ENCODE measurements at regions not wholly inside any gene's neighbourhood (a gene's known extent, or its start where the extent isn't known, plus 50 kb on each side); places are given as distances from the start of the nearest gene placed in this dataset.

GRCh38 chr18:75683426-75683825 lies 255.9 kb upstream of the SMIM21 start:
- DNase-seq (ENCODE audit: low read depth): no peak
- no peak for TF ChIP-seq CTCF (conservative IDR thresholded peaks at IDR 0.05; ENCODE audit: low read depth, low read length)
- H3K4me3 ChIP-seq (ENCODE audit: low read length): no peak overlapping the region

- no peak for DNase-seq (ENCODE audit: low read depth)
- H3K4me3 ChIP-seq (ENCODE audit: low read length): no peak overlapping the region
- no peak for TF ChIP-seq CTCF (conservative IDR thresholded peaks at IDR 0.05; ENCODE audit: low read depth, low read length)
Observed at GRCh38 chr18:75681538-75682115, 254.1 kb upstream of the SMIM21 start.

GRCh38 chr18:75679331-75679730 lies 251.8 kb upstream of the SMIM21 start:
- no peak overlapping the region for H3K4me3 ChIP-seq (ENCODE audit: low read length)
- no peak for DNase-seq (ENCODE audit: low read depth)
- no peak for TF ChIP-seq CTCF (conservative IDR thresholded peaks at IDR 0.05; ENCODE audit: low read depth, low read length)

- TF ChIP-seq CTCF (conservative IDR thresholded peaks at IDR 0.05; ENCODE audit: low read depth, low read length): no peak
- no peak overlapping the region for H3K4me3 ChIP-seq (ENCODE audit: low read length)
- DNase-seq (ENCODE audit: low read depth): no peak
Observed at GRCh38 chr18:75678627-75679026, 251.1 kb upstream of the SMIM21 start.

GRCh38 chr18:75677696-75678455 lies 250.4 kb upstream of the SMIM21 start:
- no peak overlapping the region for H3K4me3 ChIP-seq (ENCODE audit: low read length)
- DNase-seq (ENCODE audit: low read depth): no peak
- TF ChIP-seq CTCF (conservative IDR thresholded peaks at IDR 0.05; ENCODE audit: low read depth, low read length): no peak

- DNase-seq (ENCODE audit: low read depth): no peak
- TF ChIP-seq CTCF (conservative IDR thresholded peaks at IDR 0.05; ENCODE audit: low read depth, low read length): no peak
- no peak overlapping the region for H3K4me3 ChIP-seq (ENCODE audit: low read length)
Observed at GRCh38 chr18:75660932-75661331, 233.4 kb upstream of the SMIM21 start.

- TF ChIP-seq CTCF (conservative IDR thresholded peaks at IDR 0.05; ENCODE audit: low read depth, low read length): no peak
- H3K4me3 ChIP-seq (ENCODE audit: low read length): no peak overlapping the region
- DNase-seq (ENCODE audit: low read depth): no peak
Observed at GRCh38 chr18:75659535-75660023, 232.1 kb upstream of the SMIM21 start.

All from retinal pigment epithelial cell (primary cell).